ENCODE measurements at regions not wholly inside any gene's neighbourhood (a gene's known extent, or its start where the extent isn't known, plus 50 kb on each side); places are given as distances from the start of the nearest gene placed in this dataset.

DNA sequence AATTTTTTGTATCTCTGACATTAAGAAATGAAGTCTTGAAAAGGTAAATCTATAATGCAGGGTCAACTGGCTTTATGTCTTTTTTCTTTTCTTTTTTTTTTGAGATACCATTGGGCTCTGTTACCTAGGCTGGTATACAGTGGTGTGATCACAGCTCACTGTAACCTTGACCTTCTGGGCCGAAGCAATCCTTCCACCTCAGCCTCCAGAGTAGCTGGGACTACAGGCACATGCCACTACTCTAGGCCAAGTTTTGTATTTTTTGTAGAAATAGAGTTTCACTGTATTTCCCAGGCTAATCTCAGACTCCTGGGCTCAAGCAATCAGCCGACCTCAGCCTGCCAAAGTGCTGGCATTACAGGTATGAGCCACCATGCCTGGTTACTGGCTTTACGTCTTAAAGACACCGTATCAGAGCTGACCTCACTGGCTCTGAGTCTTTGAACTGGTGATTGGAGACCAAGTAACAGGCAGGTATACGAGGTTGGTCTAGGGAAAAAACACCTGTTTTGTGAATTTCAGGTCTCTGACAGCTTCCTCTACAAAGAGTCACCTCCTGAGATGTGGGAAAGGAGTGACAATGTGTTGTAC, 70.4 kb upstream of the GPBP1 start:
- Histone ChIP-seq H3K9ac (ENCODE audit: insufficient read depth, low read length) (no peak overlapping the region), H3K4me1 (ENCODE audit: control insufficient read depth, extremely low read depth, insufficient read depth, low read length) (no peaks in the 10 kb centered on the region), H3K9me3 (ENCODE audit: control insufficient read depth, insufficient read depth, low read depth, low read length) (no peaks in the 10 kb centered on the region), H3K36me3 (ENCODE audit: control insufficient read depth, insufficient read depth, low read length) (no peaks in the 10 kb centered on the region), H2AFZ (ENCODE audit: low read length) (no peak overlapping the region), H4K20me1 (ENCODE audit: control insufficient read depth, extremely low read depth, insufficient read depth, low read length) (no peaks in the 10 kb centered on the region), H3K27ac (ENCODE audit: insufficient read depth, low read length) (no peak overlapping the region), H3K4me3 (replicated peaks in 1 of 4; ENCODE audit: control extremely low read depth in 1 of 4, insufficient read depth in 1 of 4, low read depth in 3 of 4, low read length in 4 of 4) (no peak overlapping the region), H3K79me2 (ENCODE audit: control insufficient read depth, insufficient read depth, low read length) (no peaks in the 10 kb centered on the region), H3K4me2 (ENCODE audit: extremely low read depth, insufficient read depth, low read length) (no peak overlapping the region), H3K27me3 (ENCODE audit: control insufficient read depth, insufficient read depth, low read length) (no peaks in the 10 kb centered on the region)
- no peak for DNase-seq (ENCODE audit: low read depth in 2 of 2)
- no peak for TF ChIP-seq EZH2 (IDR thresholded peaks at IDR 0.05; ENCODE audit: low read length, missing control alignments)
- TF ChIP-seq, protein P1, sequence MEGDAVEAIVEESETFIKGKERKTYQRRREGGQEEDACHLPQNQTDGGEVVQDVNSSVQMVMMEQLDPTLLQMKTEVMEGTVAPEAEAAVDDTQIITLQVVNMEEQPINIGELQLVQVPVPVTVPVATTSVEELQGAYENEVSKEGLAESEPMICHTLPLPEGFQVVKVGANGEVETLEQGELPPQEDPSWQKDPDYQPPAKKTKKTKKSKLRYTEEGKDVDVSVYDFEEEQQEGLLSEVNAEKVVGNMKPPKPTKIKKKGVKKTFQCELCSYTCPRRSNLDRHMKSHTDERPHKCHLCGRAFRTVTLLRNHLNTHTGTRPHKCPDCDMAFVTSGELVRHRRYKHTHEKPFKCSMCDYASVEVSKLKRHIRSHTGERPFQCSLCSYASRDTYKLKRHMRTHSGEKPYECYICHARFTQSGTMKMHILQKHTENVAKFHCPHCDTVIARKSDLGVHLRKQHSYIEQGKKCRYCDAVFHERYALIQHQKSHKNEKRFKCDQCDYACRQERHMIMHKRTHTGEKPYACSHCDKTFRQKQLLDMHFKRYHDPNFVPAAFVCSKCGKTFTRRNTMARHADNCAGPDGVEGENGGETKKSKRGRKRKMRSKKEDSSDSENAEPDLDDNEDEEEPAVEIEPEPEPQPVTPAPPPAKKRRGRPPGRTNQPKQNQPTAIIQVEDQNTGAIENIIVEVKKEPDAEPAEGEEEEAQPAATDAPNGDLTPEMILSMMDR (conservative IDR thresholded peaks at IDR 0.05 in 1 of 2, IDR thresholded peaks at IDR 0.05 in 1 of 2; ENCODE audit: low read depth in 1 of 2, low read length in 2 of 2), result no peak

DNA sequence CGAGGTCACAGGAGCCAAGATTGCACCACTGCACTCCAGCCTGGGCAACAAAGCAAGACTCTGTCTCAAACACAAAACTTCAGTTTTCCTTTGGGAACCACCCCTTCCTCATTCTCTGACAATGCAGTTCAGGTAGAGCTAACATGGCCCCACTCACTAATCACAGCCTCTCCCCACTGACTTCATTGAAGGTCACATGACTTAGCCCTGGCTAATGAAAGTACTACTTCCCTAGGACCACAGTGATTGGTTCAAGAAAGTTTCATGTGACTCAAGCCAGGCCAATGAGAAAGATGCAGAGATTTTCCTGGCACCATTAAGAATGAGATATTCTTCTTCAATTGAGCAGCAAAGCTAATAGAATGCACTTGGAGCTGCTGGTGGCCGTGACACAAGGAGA, 67.2 kb upstream of the GPBP1 start:
- H3K4me1 ChIP-seq (ENCODE audit: control insufficient read depth, extremely low read depth, insufficient read depth, low read length), result no peaks in the 10 kb centered on the region
- no peak overlapping the region for H3K4me3 ChIP-seq (replicated peaks in 1 of 4; ENCODE audit: control extremely low read depth in 1 of 4, insufficient read depth in 1 of 4, low read depth in 3 of 4, low read length in 4 of 4)
- H3K9ac ChIP-seq (ENCODE audit: insufficient read depth, low read length), result no peak overlapping the region
- DNase-seq (ENCODE audit: low read depth in 2 of 2), result no peak
- H3K4me2 ChIP-seq (ENCODE audit: extremely low read depth, insufficient read depth, low read length), result no peak overlapping the region
- H3K79me2 ChIP-seq (ENCODE audit: control insufficient read depth, insufficient read depth, low read length), result no peaks in the 10 kb centered on the region
- no peak overlapping the region for H2AFZ ChIP-seq (ENCODE audit: low read length)
- TF ChIP-seq EZH2 (IDR thresholded peaks at IDR 0.05; ENCODE audit: low read length, missing control alignments), result no peak
- TF ChIP-seq, protein P1 (conservative IDR thresholded peaks at IDR 0.05 in 1 of 2, IDR thresholded peaks at IDR 0.05 in 1 of 2; ENCODE audit: low read depth in 1 of 2, low read length in 2 of 2), result no peak
- H4K20me1 ChIP-seq (ENCODE audit: control insufficient read depth, extremely low read depth, insufficient read depth, low read length), result no peaks in the 10 kb centered on the region
- H3K36me3 ChIP-seq (ENCODE audit: control insufficient read depth, insufficient read depth, low read length), result no peaks in the 10 kb centered on the region
- H3K27ac ChIP-seq (ENCODE audit: insufficient read depth, low read length), result no peak overlapping the region
- no peaks in the 10 kb centered on the region for H3K27me3 ChIP-seq (ENCODE audit: control insufficient read depth, insufficient read depth, low read length)
- H3K9me3 ChIP-seq (ENCODE audit: control insufficient read depth, insufficient read depth, low read depth, low read length), result no peaks in the 10 kb centered on the region

DNA sequence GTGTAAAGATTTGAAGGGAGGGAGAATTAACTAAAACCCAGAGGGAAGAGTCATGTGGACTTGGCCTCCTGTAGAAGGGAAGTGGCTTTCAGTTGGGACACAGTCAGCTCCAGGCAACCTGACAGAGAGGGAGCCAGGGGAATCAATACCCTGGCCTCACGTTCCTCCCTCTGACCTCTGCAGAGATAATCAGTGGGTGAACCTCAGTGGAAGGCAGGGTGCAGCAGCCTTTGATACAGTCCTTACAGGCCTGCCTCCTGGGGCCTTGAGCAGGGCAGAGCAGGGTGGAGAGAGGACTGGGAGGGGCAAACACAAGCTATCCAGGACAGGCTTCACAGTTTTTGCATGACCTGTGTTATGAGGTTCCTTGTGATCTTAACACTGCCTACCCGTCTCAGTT, 61.9 kb upstream of the GPBP1 start:
- no peak for DNase-seq (ENCODE audit: low read depth in 2 of 2)
- Histone ChIP-seq H3K4me1 (ENCODE audit: control insufficient read depth, extremely low read depth, insufficient read depth, low read length) (no peaks in the 10 kb centered on the region), H2AFZ (ENCODE audit: low read length) (no peak overlapping the region), H3K27me3 (ENCODE audit: control insufficient read depth, insufficient read depth, low read length) (no peaks in the 10 kb centered on the region), H3K4me2 (ENCODE audit: extremely low read depth, insufficient read depth, low read length) (no peak overlapping the region), H3K27ac (ENCODE audit: insufficient read depth, low read length) (no peak overlapping the region), H4K20me1 (ENCODE audit: control insufficient read depth, extremely low read depth, insufficient read depth, low read length) (no peaks in the 10 kb centered on the region), H3K79me2 (ENCODE audit: control insufficient read depth, insufficient read depth, low read length) (no peaks in the 10 kb centered on the region), H3K9me3 (ENCODE audit: control insufficient read depth, insufficient read depth, low read depth, low read length) (no peaks in the 10 kb centered on the region), H3K36me3 (ENCODE audit: control insufficient read depth, insufficient read depth, low read length) (no peaks in the 10 kb centered on the region), H3K4me3 (replicated peaks in 1 of 4; ENCODE audit: control extremely low read depth in 1 of 4, insufficient read depth in 1 of 4, low read depth in 3 of 4, low read length in 4 of 4) (no peak overlapping the region), H3K9ac (ENCODE audit: insufficient read depth, low read length) (no peak overlapping the region)
- no peak for TF ChIP-seq EZH2 (IDR thresholded peaks at IDR 0.05; ENCODE audit: low read length, missing control alignments)
- TF ChIP-seq, protein P1 (conservative IDR thresholded peaks at IDR 0.05 in 1 of 2, IDR thresholded peaks at IDR 0.05 in 1 of 2; ENCODE audit: low read depth in 1 of 2, low read length in 2 of 2), result no peak
